MM.1S (cell line): ENCODE measurements at regions not wholly inside any gene's neighbourhood (a gene's known extent, or its start where the extent isn't known, plus 50 kb on each side); places are given as distances from the start of the nearest gene placed in this dataset.
A peak's percentile ranks its signal among the peaks of the same experiment; 100 is the strongest.

Experiments
- DNase-seq: peaks from one replicate; pipeline ENCODE4 v3.0.0-alpha.2; 2015
- H2AFZ ChIP-seq: fragments of 300-600 bp; sonication (generic); 2 replicates; pipeline ENCODE4 v1.6.0; 2016; ENCODE audit warnings: antibody characterized with exemption, low read length
- H3F3A ChIP-seq: fragments of 300-600 bp; sonication (generic); 2 replicates; pipeline ENCODE4 v1.6.1; 2016; ENCODE audit warnings: mild to moderate bottlenecking, antibody characterized with exemption, low read length, moderate library complexity, mixed read lengths; ENCODE audit not compliant: insufficient read depth
- H3K27ac ChIP-seq: fragments of 300-600 bp; sonication (generic); 2 replicates; pipeline ENCODE4 v1.5.1; 2016; ENCODE audit warnings: mild to moderate bottlenecking, low read length
- H3K27me3 ChIP-seq: fragments of 300-600 bp; sonication (generic); replicated peaks from 2 replicates; pipeline ENCODE4 v1.6.0; 2016; ENCODE audit warnings: low read length; ENCODE audit not compliant: insufficient read depth
- H3K36me3 ChIP-seq: fragments of 300-600 bp; sonication (generic); replicated peaks from 2 replicates; pipeline ENCODE4 v1.6.1; 2016; ENCODE audit warnings: mild to moderate bottlenecking, low read length, mixed read lengths; ENCODE audit not compliant: insufficient read depth
- H3K4me1 ChIP-seq: fragments of 300-600 bp; sonication (generic); 2 replicates; pipeline ENCODE4 v1.6.1; 2016; ENCODE audit warnings: low read length, mixed read lengths
- H3K4me2 ChIP-seq: fragments of 300-600 bp; sonication (generic); 2 replicates; pipeline ENCODE4 v1.6.0; 2016; ENCODE audit warnings: low read depth, low read length
- H3K4me3 ChIP-seq: fragments of 300-600 bp; sonication (generic); 2 replicates; pipeline ENCODE4 v1.5.1; 2016; ENCODE audit warnings: low read length, mixed read lengths
- H3K79me2 ChIP-seq: fragments of 300-600 bp; sonication (generic); 2 replicates; pipeline ENCODE4 v1.6.1; 2016; ENCODE audit warnings: mixed run types, low read length, mixed read lengths
- H3K9ac ChIP-seq: fragments of 300-600 bp; sonication (generic); 2 replicates; pipeline ENCODE4 v1.6.1; 2016; ENCODE audit warnings: low read length, mixed read lengths
- H3K9me2 ChIP-seq: fragments of 300-600 bp; sonication (generic); replicated peaks from 2 replicates; pipeline ENCODE4 v1.6.1; 2016; ENCODE audit warnings: mild to moderate bottlenecking, low read length, mixed read lengths; ENCODE audit not compliant: insufficient read depth
- H3K9me3 ChIP-seq: fragments of 300-600 bp; sonication (generic); replicated peaks from 2 replicates; pipeline ENCODE4 v1.6.1; 2016; ENCODE audit warnings: mild to moderate bottlenecking, low read length, mixed read lengths; ENCODE audit not compliant: insufficient read depth
- H4K20me1 ChIP-seq: fragments of 300-600 bp; sonication (generic); 2 replicates; pipeline ENCODE4 v1.6.1; 2016; ENCODE audit warnings: mild to moderate bottlenecking, low read length, moderate library complexity, mixed read lengths; ENCODE audit not compliant: insufficient read depth
- CTCF ChIP-seq: fragments of 300-600 bp; sonication (generic); IDR thresholded peaks from 2 replicates; pipeline ENCODE4 v1.5.1; 2016; ENCODE audit warnings: antibody characterized with exemption, low read length, mixed read lengths
- EZH2 ChIP-seq: fragments of 300-600 bp; sonication (generic); optimal IDR thresholded peaks from 2 replicates; pipeline ENCODE3; 2017; ENCODE audit warnings: low read depth, mild to moderate bottlenecking, antibody characterized with exemption, low read length, mixed read lengths
- EZH2phosphoT487 ChIP-seq: fragments of 300-600 bp; sonication (generic); IDR thresholded peaks from 2 replicates; pipeline ENCODE4 v1.6.1; 2018; ENCODE audit warnings: antibody characterized with exemption, low read length

- no peak for DNase-seq
- no peak overlapping the region for H2AFZ ChIP-seq
- H3K4me1 ChIP-seq: no peaks in the 10 kb centered on the region
- H4K20me1 ChIP-seq: no peaks in the 10 kb centered on the region
- no peak overlapping the region for H3K4me2 ChIP-seq
- no peaks in the 10 kb centered on the region for H3K79me2 ChIP-seq
- H3K9me3 ChIP-seq: no peaks in the 10 kb centered on the region
- H3K9me2 ChIP-seq: no peaks in the 10 kb centered on the region
- no peak overlapping the region for H3K9ac ChIP-seq
- no peak overlapping the region for H3K4me3 ChIP-seq
- TF ChIP-seq CTCF: no peak
- no peak for TF ChIP-seq EZH2phosphoT487
- no peak for TF ChIP-seq EZH2
- H3K36me3 ChIP-seq: no peaks in the 10 kb centered on the region
- H3K27me3 ChIP-seq: no peaks in the 10 kb centered on the region
- H3F3A ChIP-seq: no peaks in the 10 kb centered on the region
- H3K27ac ChIP-seq: no peak overlapping the region
Measured at GRCh38 chr6:142617158-142617557, 315.4 kb downstream of the ADGRG6 start.

DNA sequence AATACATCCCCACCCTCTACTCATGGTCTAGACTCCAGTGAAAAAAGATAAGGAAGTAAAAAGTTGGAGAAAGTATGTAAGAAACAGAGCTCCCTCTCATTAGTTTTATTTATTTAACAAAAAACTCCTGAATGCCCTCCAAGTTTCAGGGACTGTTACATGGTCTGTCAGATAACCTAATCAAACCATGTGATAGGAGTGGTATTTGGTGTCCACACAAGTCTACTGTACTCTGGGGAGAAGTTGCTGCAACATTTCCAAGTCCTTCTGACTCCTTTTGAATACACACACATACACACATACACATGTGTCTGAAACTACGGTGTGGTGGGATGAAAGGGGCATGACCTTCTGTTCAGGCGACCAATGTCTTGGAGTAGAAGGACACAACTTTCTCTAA lies 320.0 kb downstream of the ADGRG6 start:
- TF ChIP-seq EZH2phosphoT487: no peak

DNA sequence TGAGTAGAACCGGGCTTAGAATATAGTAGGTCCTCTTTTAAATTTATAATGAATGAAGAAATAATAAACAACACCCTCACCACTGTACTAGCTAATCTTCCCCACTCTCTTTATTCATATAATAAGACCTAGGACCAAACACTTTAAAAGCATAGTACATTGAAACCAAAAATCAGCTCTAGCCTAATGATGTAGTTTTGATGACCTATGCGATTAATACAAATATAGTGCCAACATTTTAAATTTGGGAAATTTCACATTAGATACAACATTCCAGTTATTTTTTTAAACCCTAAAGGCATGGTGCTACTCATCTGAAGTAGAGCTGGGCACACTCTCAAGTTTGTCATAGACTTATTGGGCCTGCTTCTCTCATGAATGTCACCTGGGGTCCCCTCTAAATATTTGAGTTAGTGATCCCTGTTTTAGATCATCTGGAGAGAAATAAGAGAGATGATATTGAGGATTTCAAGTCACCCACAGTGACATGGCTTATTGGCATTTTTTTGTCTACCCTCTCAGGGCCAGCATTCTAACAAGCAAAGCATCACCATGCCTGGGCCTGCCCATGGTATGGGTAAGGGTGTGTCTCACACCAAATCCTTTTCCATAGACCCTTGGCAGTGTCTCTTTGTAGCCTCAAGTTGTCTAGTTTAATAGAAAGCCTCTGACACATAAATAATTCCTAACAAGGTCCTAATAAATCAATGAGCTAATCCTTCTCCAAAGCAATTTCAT lies 319.8 kb downstream of the HIVEP2 start:
- Histone ChIP-seq H3K9me2 (no peaks in the 10 kb centered on the region), H3K4me2 (no peak overlapping the region), H3K27ac (no peak overlapping the region), H2AFZ (no peak overlapping the region), H3K36me3 (no peaks in the 10 kb centered on the region), H3K9me3 (no peaks in the 10 kb centered on the region), H3F3A (no peaks in the 10 kb centered on the region), H4K20me1 (no peaks in the 10 kb centered on the region), H3K4me1 (no peaks in the 10 kb centered on the region), H3K9ac (no peak overlapping the region), H3K27me3 (no peaks in the 10 kb centered on the region), H3K79me2 (no peaks in the 10 kb centered on the region), H3K4me3 (no peak overlapping the region)
- TF ChIP-seq CTCF: no peak
- no peak for TF ChIP-seq EZH2phosphoT487
- DNase-seq: no peak

More for the DNA sequence above, 320.0 kb downstream of the ADGRG6 start:
- H3K27me3 ChIP-seq: no peaks in the 10 kb centered on the region
- no peaks in the 10 kb centered on the region for H3K9me3 ChIP-seq
- H3K36me3 ChIP-seq: no peaks in the 10 kb centered on the region
- no peak overlapping the region for H3K9ac ChIP-seq
- H3K9me2 ChIP-seq: no peaks in the 10 kb centered on the region
- no peaks in the 10 kb centered on the region for H4K20me1 ChIP-seq
- no peaks in the 10 kb centered on the region for H3K79me2 ChIP-seq
- H2AFZ ChIP-seq: no peak overlapping the region
- no peak overlapping the region for H3K27ac ChIP-seq
- no peak overlapping the region for H3K4me2 ChIP-seq
- no peak for DNase-seq
- H3K4me3 ChIP-seq: no peak overlapping the region
- H3F3A ChIP-seq: no peaks in the 10 kb centered on the region
- no peaks in the 10 kb centered on the region for H3K4me1 ChIP-seq

- DNase-seq: no peak
- Histone ChIP-seq H3F3A (no peaks in the 10 kb centered on the region), H3K27me3 (no peaks in the 10 kb centered on the region), H3K36me3 (no peaks in the 10 kb centered on the region), H3K9me3 (no peaks in the 10 kb centered on the region), H3K4me1 (no peaks in the 10 kb centered on the region), H2AFZ (peak overlapping the region; percentile 19; the same call in 1 of the 2 replicates), H4K20me1 (no peaks in the 10 kb centered on the region), H3K79me2 (no peaks in the 10 kb centered on the region), H3K27ac (no peak overlapping the region), H3K4me2 (peak overlapping the region; percentile 41; the same call in 1 of the 2 replicates), H3K9ac (no peak overlapping the region; the same call in 1 of the 2 replicates), H3K9me2 (no peaks in the 10 kb centered on the region), H3K4me3 (peak overlapping the region; percentile 29; the same call in 1 of the 2 replicates)
- TF ChIP-seq EZH2phosphoT487 (no peak), EZH2 (no peak), CTCF (no peak)
Measured at GRCh38 chr6:142627474-142627873, 317.5 kb downstream of the HIVEP2 start.
